SK-N-SH (cell line): ENCODE measurements at regions not wholly inside any gene's neighbourhood (a gene's known extent, or its start where the extent isn't known, plus 50 kb on each side); places are given as distances from the start of the nearest gene placed in this dataset.

ENCODE experiments used
- CTCF ChIA-PET: fragments of 300-600, 350-600 bp; formaldehyde crosslinking; extraction: SDS; loops from one replicate; lab custom pipeline; 2021; lab: Yijun Ruan, JAX
- POLR2A ChIA-PET: fragments of 350-600 bp; sonication (Branson Sonifier 250); formaldehyde crosslinking; extraction: SDS; loops from one replicate; lab custom pipeline; 2020; ENCODE audit warnings: antibody characterized with exemption, inconsistent platforms; lab: Yijun Ruan, JAX
- DNase-seq: peaks from one replicate; pipeline ENCODE4 v3.0.0; 2012
- H2AFZ ChIP-seq: fragments of 200-600 bp; sonication (generic); 2 replicates; pipeline ENCODE4 v1.8.1; 2016; ENCODE audit warnings: antibody characterized with exemption, mild to moderate bottlenecking, low read depth
- H3F3A ChIP-seq: fragments of 200-600 bp; sonication (generic); replicated peaks from 2 replicates; pipeline ENCODE3; 2016; ENCODE audit warnings: antibody characterized with exemption, mild to moderate bottlenecking; ENCODE audit not compliant: insufficient read depth
- H3K27ac ChIP-seq, 2 experiments: fragments of 200-500 bp in 1 of 2; fragments of 200-600 bp in 1 of 2; sonication (Bioruptor generic) in 1 of 2; sonication (generic), shearing (Covaris generic) in 1 of 2; 2 replicates each; pipeline versions ENCODE4 v1.5.1 to v1.6.1; 2014 to 2016; ENCODE audit warnings: low read depth in 2 of 2, inconsistent platforms in 1 of 2, low read length in 1 of 2, mild to moderate bottlenecking in 1 of 2, mixed read lengths in 1 of 2
- H3K27me3 ChIP-seq: fragments of 200-600 bp; sonication (generic), shearing (Covaris generic); 2 replicates; pipeline ENCODE4 v1.6.1; 2016; ENCODE audit warnings: mixed run types; ENCODE audit not compliant: insufficient read depth
- H3K36me3 ChIP-seq, 2 experiments: fragments of 200-500 bp in 1 of 2; fragments of 200-600 bp in 1 of 2; sonication (Bioruptor generic) in 1 of 2; sonication (generic) in 1 of 2; replicated peaks in 1 of 2; 2 replicates each; pipeline versions ENCODE3 to v1.5.1; 2014 to 2016; ENCODE audit warnings: low read length in 1 of 2, mild to moderate bottlenecking in 1 of 2; ENCODE audit not compliant: insufficient read depth in 2 of 2, control insufficient read depth in 1 of 2
- H3K4me1 ChIP-seq, 2 experiments: fragments of 200-500 bp in 1 of 2; fragments of 200-600 bp in 1 of 2; sonication (Bioruptor generic) in 1 of 2; sonication (generic), shearing (Covaris generic) in 1 of 2; 2 replicates each; pipeline versions ENCODE4 v1.5.1 to v1.6.1; 2014 to 2016; ENCODE audit warnings: low read depth in 1 of 2, low read length in 1 of 2, mixed run types in 1 of 2; ENCODE audit not compliant: insufficient read depth in 2 of 2, control insufficient read depth in 1 of 2
- H3K4me2 ChIP-seq: fragments of 200-600 bp; sonication (generic), shearing (Covaris generic); 2 replicates; pipeline ENCODE4 v1.6.1; 2017; ENCODE audit warnings: mixed run types
- H3K4me3 ChIP-seq, 2 experiments: fragments of 200-500 bp in 1 of 2; fragments of 200-600 bp in 1 of 2; sonication (Bioruptor generic) in 1 of 2; sonication (generic), shearing (Covaris generic) in 1 of 2; 2 replicates each; pipeline versions ENCODE4 v1.5.1 to v1.8.1; 2014 to 2016; ENCODE audit warnings: low read depth in 2 of 2, inconsistent platforms in 1 of 2, low read length in 1 of 2, mild to moderate bottlenecking in 1 of 2, mixed read lengths in 1 of 2, moderate library complexity in 1 of 2
- H3K79me2 ChIP-seq: fragments of 200-600 bp; sonication (generic); 2 replicates; pipeline ENCODE4 v1.8.1; 2017; ENCODE audit warnings: mild to moderate bottlenecking; ENCODE audit not compliant: insufficient read depth
- H3K9ac ChIP-seq: fragments of 200-600 bp; sonication (generic); 2 replicates; pipeline ENCODE4 v1.6.1; 2017; ENCODE audit warnings: mixed run types
- H3K9me2 ChIP-seq: fragments of 200-600 bp; sonication (generic); 2 replicates; pipeline ENCODE4 v1.6.1; 2017; ENCODE audit warnings: mixed run types
- H3K9me3 ChIP-seq: fragments of 200-600 bp; sonication (generic); 2 replicates; pipeline ENCODE4 v1.6.1; 2017; ENCODE audit warnings: mixed run types, mild to moderate bottlenecking, moderate library complexity
- H4K20me1 ChIP-seq: fragments of 200-600 bp; sonication (generic); 2 replicates; pipeline ENCODE4 v1.6.1; 2017; ENCODE audit warnings: mild to moderate bottlenecking, mixed run types; ENCODE audit not compliant: insufficient read depth
- ELF1 ChIP-seq: IDR thresholded peaks from 2 replicates; pipeline ENCODE4 v1.4.0; 2012
- EP300 ChIP-seq, 2 experiments: IDR thresholded peaks; 2 replicates each; pipeline versions ENCODE4 v1.4.0 to v1.6.1; 2012; ENCODE audit warnings: borderline replicate concordance in 1 of 2, low read depth in 1 of 2, low read length in 1 of 2
- FOSL2 ChIP-seq: IDR thresholded peaks from 2 replicates; pipeline ENCODE4 v1.4.0; 2012; ENCODE audit warnings: low read depth, mild to moderate bottlenecking, moderate library complexity, borderline replicate concordance
- GABPA ChIP-seq: IDR thresholded peaks from 2 replicates; pipeline ENCODE4 v1.4.0; 2012; ENCODE audit warnings: low read depth, mild to moderate bottlenecking
- JUND ChIP-seq: IDR thresholded peaks from 2 replicates; pipeline ENCODE4 v1.4.0; 2012
- RCOR1 ChIP-seq: fragments of 150-350 bp; IDR thresholded peaks from 2 replicates; pipeline ENCODE4 v1.6.1; 2017; ENCODE audit warnings: antibody characterized with exemption, low read length
- RXRA ChIP-seq: IDR thresholded peaks from 2 replicates; pipeline ENCODE4 v1.4.0; 2012; ENCODE audit warnings: low read depth, mild to moderate bottlenecking, borderline replicate concordance
- SIN3A ChIP-seq: IDR thresholded peaks from 2 replicates; pipeline ENCODE4 v1.6.1; 2012; ENCODE audit warnings: low read depth, mild to moderate bottlenecking, low read length, moderate library complexity, borderline replicate concordance
- SMC3 ChIP-seq: IDR thresholded peaks from 2 replicates; pipeline ENCODE4 v1.6.1; 2012; ENCODE audit warnings: low read depth, low read length, improper control_type of control experiment
- TCF12 ChIP-seq: IDR thresholded peaks from 2 replicates; pipeline ENCODE4 v1.4.0; 2012
- USF2 ChIP-seq: fragments of 150-350 bp; IDR thresholded peaks from 2 replicates; pipeline ENCODE4 v1.6.1; 2017; ENCODE audit warnings: antibody characterized with exemption, low read length, low read depth, borderline replicate concordance
- ZBTB33 ChIP-seq: IDR thresholded peaks from 2 replicates; pipeline ENCODE4 v1.4.0; 2012; ENCODE audit warnings: low read depth, borderline replicate concordance
- WGBS: methylation state at CpG from one replicate; pipeline ENCODE4 v1.1.6; 2017; ENCODE audit warnings: low lambda C conversion rate; 5-methylcytosine and 5-hydroxymethylcytosine counted together

DNA sequence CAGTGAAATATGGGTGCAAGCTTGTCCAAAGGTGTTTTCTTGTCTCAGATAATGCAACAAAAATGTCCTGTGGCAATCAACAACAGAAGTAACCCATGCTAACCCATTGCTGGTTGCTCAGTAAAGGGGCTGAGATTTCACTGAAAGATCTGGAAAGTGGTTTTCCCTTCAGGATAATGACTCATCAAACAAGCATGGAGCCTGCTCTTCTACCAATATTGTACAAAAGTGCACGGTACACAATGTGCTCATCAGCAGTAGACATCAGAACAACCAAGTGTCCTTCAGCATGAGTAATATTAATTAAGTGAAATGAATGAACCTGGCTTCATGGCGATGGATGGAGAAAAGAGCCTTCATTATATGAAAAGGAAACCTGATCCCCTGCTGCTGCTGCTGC lies 287.1 kb upstream of the NEBL start:
- Histone ChIP-seq H3K9me2 (no peaks in the 10 kb centered on the region), H3K27me3 (no peaks in the 10 kb centered on the region), H3K79me2 (no peaks in the 10 kb centered on the region), H3K4me3 (no peak overlapping the region), H2AFZ (0 out of 2 replicates have a peak overlapping the region, but pooled peaks have one; percentile 20), H3F3A (peaks cover 22% of the 10 kb centered on the region), H3K36me3 (no peaks in the 10 kb centered on the region)
- CTCF ChIA-PET, result no interaction called here
- DNase-seq, result no peak
- POLR2A ChIA-PET, result no interaction called here
- 19% methylated on average over 2 of the region's 2 CpGs for WGBS
- TF ChIP-seq RCOR1, result no peak
- TF ChIP-seq SMC3, result no peak
- TF ChIP-seq USF2, result no peak
- TF ChIP-seq FOSL2, result peak; percentile 61; the same call in 1 of the 2 replicates
- TF ChIP-seq TCF12, result peak; percentile 29
- no peak for TF ChIP-seq SIN3A
- TF ChIP-seq JUND, result peak; percentile 55
- TF ChIP-seq, all 33 proteins: peak for 3
- H3K9me3 ChIP-seq, result no peaks in the 10 kb centered on the region
- peak overlapping the region in 1 of 2 experiments; percentile 21; a peak in 1 of 4 replicates for H3K27ac ChIP-seq
- no peaks in the 10 kb centered on the region for H3K4me1 ChIP-seq
- peak overlapping the region; percentile 20; the same call in 1 of the 2 replicates for H3K4me2 ChIP-seq
- H4K20me1 ChIP-seq, result no peaks in the 10 kb centered on the region
- no peak overlapping the region for H3K9ac ChIP-seq

- no peaks in the 10 kb centered on the region for H3K9me3 ChIP-seq
- 0 out of 2 replicates have a peak, but pooled peaks have one; percentile 9 for TF ChIP-seq FOSL2
- no peak for TF ChIP-seq EP300 (IDR thresholded peaks at IDR 0.05; ENCODE audit: borderline replicate concordance in 1 of 2, low read depth in 1 of 2, low read length in 1 of 2)
- H4K20me1 ChIP-seq, result no peaks in the 10 kb centered on the region
- DNase-seq, result no peak
- ChIA-PET POLR2A (no interaction called here), CTCF (no interaction called here)
- H3F3A ChIP-seq, result peaks cover 22% of the 10 kb centered on the region
- no peak overlapping the region for H3K27ac ChIP-seq
- 73% methylated on average over 5 of the region's 5 CpGs for WGBS
- H3K9ac ChIP-seq, result no peak overlapping the region
- H3K36me3 ChIP-seq, result no peaks in the 10 kb centered on the region
- H3K4me3 ChIP-seq, result no peak overlapping the region
- H3K9me2 ChIP-seq, result no peaks in the 10 kb centered on the region
- H3K79me2 ChIP-seq, result no peaks in the 10 kb centered on the region
- no peak overlapping the region for H2AFZ ChIP-seq
- 0 out of 2 replicates have a peak overlapping the region, but pooled peaks have one; percentile 10 for H3K4me2 ChIP-seq
- H3K4me1 ChIP-seq, result no peaks in the 10 kb centered on the region
- no peaks in the 10 kb centered on the region for H3K27me3 ChIP-seq
These were observed 285.9 kb upstream of the NEBL start for GRCh38 chr10:21183025-21183424.

- POLR2A ChIA-PET, result interaction anchor here (0.9 kb wide), 1 partner anchor 12 kb away, joined by 4 read pairs; no protein-coding TSS in a partner anchor
- CTCF ChIA-PET, result interaction anchor here (1.0 kb wide), 1 partner anchor 10 kb away, joined by 4 read pairs; no protein-coding TSS in a partner anchor
These were observed 284.3 kb upstream of the NEBL start for GRCh38 chr10:21181451-21181850.

More at GRCh38 chr10:21181451-21181850, 284.3 kb upstream of the NEBL start:
- H3K27ac ChIP-seq, result no peak overlapping the region
- no peak overlapping the region for H3K4me3 ChIP-seq
- 87% methylated on average over 7 of the region's 7 CpGs for WGBS
- DNase-seq, result no peak
- no peak for TF ChIP-seq SMC3
- TF ChIP-seq ELF1, result no peak
- TF ChIP-seq USF2, result no peak
- TF ChIP-seq RXRA, result no peak
- no peak for TF ChIP-seq JUND
- no peak for TF ChIP-seq ZBTB33
- no peak for TF ChIP-seq GABPA
- H3K4me1 ChIP-seq, result no peaks in the 10 kb centered on the region; a peak in 1 of 4 replicates
- peaks cover 22% of the 10 kb centered on the region for H3F3A ChIP-seq
- H3K27me3 ChIP-seq, result no peaks in the 10 kb centered on the region
- H3K4me2 ChIP-seq, result no peak overlapping the region
- no peaks in the 10 kb centered on the region for H3K9me3 ChIP-seq
- H3K9me2 ChIP-seq, result no peaks in the 10 kb centered on the region
- H3K9ac ChIP-seq, result no peak overlapping the region
- H4K20me1 ChIP-seq, result no peaks in the 10 kb centered on the region
- H2AFZ ChIP-seq, result no peak overlapping the region
- H3K36me3 ChIP-seq, result no peaks in the 10 kb centered on the region
- H3K79me2 ChIP-seq, result no peaks in the 10 kb centered on the region
